GM19438 (cell line): ENCODE measurements at regions not wholly inside any gene's neighbourhood (a gene's known extent, or its start where the extent isn't known, plus 50 kb on each side); places are given as distances from the start of the nearest gene placed in this dataset.
"Not testable (repeated sequence)": the region's sequence is repeated elsewhere in the genome, so short reads cannot be mapped to it uniquely, and the experiment has no call there.

Experiments
- ATAC-seq: cut with Tn5 transposase; IDR thresholded peaks from one replicate; pipeline ENCODE4 v1.9.1; 2021; ENCODE audit warnings: low read depth; ENCODE audit not compliant: unreplicated experiment

- no peak for ATAC-seq
Measured at GRCh38 chr6:133786016-133786415, 102.9 kb upstream of the TCF21 start.

DNA sequence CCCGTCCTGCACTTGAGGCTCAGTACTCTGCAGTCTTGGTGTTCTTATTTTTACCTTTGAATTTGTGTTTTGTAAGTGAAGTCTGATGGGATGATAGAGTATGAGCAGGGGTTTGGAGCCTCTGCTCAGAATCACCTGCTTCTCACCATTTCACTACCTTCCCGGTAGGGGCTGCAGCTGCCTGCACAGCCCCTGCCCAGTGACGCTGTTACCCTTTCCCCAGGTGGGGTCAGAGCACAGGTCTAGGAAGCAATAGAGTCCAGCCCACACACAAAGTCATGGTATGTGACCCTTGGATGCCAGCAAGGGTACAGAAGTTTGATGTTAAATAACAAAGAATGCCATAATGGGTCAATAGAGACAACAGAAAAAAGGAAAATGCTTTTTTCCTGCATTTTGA lies 101.8 kb upstream of the TCF21 start:
- ATAC-seq, result no peak

- ATAC-seq, result no peak
Measured at GRCh38 chr6:133787859-133788505, 100.9 kb upstream of the TCF21 start.

DNA sequence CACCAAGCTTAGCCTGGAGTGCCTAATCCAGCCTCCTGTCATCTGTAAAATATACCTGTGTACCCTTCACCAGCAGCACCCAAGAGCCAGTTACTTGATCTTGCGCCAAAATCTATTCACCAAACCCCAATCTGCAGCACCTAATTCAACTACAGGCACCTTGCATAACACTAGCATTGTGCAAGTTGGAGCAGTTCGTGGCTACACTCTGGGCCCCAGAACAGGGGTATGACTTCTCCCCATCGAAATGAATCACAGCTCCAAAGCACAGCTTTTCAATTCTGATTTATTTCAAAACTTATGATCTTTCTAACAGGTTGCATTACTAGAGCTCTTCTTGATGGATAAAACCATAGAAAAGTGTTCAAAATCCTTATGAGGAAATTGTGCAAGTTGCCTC lies 100.4 kb upstream of the TCF21 start:
- no peak for ATAC-seq

DNA sequence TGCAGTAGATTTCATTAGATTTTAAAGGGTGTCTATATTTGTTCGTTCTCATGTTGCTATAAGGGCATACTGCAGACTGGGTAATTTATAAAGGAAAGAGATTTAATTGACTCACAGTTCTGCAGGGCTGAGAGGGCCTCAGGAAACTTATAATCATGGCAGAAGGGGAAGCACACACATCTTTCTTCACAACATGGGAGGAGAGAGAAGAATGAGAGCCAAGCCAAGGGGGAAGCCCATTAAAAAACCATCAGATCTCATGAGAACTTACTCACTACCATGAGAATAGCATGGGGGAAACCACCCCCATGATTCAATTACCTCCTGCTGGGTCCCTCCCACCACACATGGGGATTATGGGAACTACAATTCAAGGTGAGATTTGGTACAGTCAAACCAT lies 99.5 kb upstream of the TCF21 start:
- not testable (repeated sequence) for ATAC-seq

DNA sequence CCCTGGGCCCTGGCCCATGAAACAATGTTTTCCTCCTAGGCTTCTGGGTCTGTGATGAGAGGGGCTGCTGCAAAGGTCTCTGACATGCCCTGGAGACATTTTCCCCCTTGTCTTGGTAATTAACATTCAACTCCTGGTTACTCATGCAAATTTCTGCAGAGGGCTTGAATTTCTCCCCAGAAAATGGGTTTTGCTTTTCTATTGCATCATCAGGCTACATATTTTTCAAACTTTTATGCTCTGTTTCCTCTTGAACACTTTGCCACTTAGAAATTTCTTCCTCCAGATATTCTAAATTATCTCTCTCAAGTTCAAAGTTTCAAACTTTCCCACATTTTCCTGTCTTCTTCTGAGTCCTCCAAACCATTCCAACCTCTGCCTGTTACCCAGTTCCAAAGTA lies 98.2 kb upstream of the TCF21 start:
- ATAC-seq, result not testable (repeated sequence)

DNA sequence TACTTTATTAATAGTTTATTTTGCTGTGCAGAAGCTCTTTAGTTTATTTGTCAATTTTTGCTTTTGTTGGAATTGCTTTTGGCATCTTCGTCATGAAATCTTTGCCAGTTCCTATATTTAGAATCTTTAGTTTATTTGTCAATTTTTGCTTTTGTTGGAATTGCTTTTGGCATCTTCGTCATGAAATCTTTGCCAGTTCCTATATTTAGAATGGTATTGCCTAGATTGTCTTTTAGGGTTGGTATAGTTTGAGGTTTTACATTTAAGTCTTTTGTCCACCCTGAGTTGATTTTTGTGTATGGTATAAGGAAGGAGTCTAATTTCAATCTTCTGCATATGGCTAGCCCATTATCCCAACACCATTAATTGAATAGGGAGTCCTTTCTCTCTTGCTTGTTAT lies 93.9 kb upstream of the TCF21 start:
- ATAC-seq, result not testable (repeated sequence)

DNA sequence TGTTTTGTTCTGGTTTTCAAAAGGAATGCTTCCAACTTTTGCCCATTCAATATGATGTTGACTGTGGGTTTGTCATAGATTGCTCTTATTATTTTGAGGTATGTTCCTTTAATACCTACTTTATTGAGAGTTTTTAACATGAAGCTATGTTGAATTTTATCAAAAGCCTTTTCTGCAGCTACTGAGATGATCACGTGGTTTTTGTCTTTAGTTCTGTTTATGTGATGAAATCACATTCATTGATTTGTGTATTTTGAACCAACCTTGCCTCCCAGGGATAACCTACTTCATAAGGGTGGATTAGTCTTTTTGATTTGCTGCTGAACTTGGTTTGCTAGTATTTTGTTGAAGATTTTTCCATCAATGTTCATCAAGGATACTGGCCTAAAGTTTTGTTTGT lies 92.7 kb upstream of the TCF21 start:
- no peak for ATAC-seq

- ATAC-seq, result no peak
Measured at GRCh38 chr6:133799043-133799442, 89.9 kb upstream of the TCF21 start.

- no peak for ATAC-seq
Measured at GRCh38 chr6:133802861-133803260, 86.1 kb upstream of the TCF21 start.

- ATAC-seq, result no peak
Measured at GRCh38 chr6:133804265-133804664, 84.6 kb upstream of the TCF21 start.

DNA sequence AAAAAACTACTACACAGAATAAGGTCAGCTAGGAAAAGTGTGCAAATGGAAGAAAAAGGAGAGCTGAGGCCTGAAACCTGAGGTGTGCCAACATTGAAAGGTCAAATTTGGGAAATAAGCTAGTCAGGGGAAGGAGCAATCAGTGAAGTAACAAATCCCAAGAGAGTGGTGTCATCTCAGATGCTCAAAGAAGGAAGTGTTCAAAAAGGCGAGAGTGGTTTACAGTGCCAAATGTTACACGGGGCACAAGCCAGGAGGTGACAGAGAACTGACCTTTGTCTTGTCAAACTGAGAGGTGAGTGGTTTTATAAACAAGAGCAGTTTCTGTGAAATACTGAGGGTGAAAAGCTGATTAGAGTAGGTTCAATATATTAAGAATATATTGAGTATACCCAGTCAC lies 83.0 kb upstream of the TCF21 start:
- ATAC-seq, result no peak

GRCh38 chr6:133806382-133807140 lies 82.4 kb upstream of the TCF21 start:
- no peak for ATAC-seq

DNA sequence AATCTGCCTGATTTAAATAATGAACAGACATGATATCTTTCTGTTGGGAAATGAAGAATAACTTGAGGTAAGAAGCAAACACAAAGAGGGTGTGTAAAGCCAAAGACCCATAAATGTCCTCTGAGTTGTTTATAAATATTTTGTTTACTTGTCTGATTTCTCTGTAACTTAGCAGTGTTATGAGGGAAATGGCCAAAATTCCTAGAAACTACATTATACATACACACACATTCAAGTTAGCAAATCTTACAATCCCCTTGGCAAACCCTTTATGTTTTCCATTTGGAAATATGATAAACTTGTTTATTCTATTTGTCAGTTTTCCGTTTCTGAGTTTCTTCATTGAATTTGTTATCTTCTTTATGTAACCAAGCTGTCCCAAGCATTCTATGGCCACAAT lies 81.4 kb upstream of the TCF21 start:
- no peak for ATAC-seq

DNA sequence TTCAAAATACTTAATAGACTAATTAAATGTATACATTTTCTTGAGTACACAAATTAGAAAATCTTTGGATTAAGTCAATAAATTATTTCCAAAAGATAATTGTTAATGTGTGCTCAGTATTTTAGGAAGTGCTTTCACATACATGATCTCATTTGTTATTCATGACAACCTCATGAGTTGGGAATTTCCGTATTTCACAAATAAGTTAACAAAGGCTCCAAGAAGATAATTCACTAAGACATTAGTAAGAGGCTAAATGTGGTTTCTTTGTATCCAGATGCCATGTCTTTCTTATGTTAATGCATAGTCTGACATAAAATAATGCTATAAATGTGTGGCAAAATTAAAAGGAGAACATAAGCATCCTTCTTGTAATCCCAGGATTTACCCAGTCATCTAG lies 79.5 kb upstream of the TCF21 start:
- no peak for ATAC-seq

- ATAC-seq, result no peak
Measured at GRCh38 chr6:133811557-133811956, 77.4 kb upstream of the TCF21 start.

DNA sequence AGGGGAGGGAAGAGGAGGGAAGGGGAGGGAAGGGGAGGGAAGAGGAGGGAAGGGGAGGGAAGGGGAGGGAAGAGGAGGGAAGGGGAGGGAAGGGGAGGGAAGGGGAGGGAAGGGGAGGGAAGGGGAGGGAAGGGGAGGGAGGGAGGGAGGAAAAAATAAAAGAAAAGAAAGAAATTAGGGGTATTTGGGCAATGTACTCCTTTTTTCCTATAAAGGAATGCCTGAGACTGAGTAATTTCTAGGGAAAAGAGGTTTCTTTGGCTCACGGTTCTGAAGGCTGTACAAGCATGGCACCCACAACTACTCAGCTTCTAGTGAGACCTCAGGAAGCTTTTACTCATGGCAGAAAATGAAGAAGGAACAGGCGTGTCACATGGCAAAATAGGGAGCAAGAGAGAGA lies 76.5 kb upstream of the TCF21 start:
- not testable (repeated sequence) for ATAC-seq

- no peak for ATAC-seq
Measured at GRCh38 chr6:133814238-133814637, 74.7 kb upstream of the TCF21 start.

GRCh38 chr6:133814797-133815196 lies 74.1 kb upstream of the TCF21 start:
- no peak for ATAC-seq

DNA sequence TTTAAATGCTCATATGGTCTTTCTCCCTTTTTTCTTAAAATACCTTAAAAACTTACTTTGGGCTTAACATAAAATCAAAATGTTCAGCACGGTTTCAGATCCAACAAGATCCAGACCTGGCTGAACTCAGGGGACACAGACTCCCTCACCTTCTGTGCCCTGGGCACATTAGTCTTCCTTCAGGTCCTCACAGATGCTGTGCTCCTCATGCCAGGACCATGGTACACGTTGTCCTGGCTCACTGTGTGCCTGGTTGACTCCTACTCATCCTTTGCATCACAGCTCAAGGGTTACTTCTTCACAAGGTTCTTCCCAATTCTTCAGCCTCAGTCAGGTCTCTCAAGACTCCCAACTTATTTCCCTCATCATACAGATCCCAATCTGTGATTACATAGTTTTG lies 73.6 kb upstream of the TCF21 start:
- ATAC-seq, result no peak

- no peak for ATAC-seq
Measured at GRCh38 chr6:133816171-133816570, 72.7 kb upstream of the TCF21 start.

GRCh38 chr6:133817460-133818047 lies 71.4 kb upstream of the TCF21 start:
- peak; percentile 86 for ATAC-seq
